RKO (cell line): ENCODE measurements at regions not wholly inside any gene's neighbourhood (a gene's known extent, or its start where the extent isn't known, plus 50 kb on each side); places are given as distances from the start of the nearest gene placed in this dataset.
"Not testable (repeated sequence)": the region's sequence is repeated elsewhere in the genome, so short reads cannot be mapped to it uniquely, and the experiment has no call there.

Source experiments
- DNase-seq: peaks from one replicate; pipeline ENCODE4 v3.0.0-alpha.2; 2016; ENCODE audit warnings: low spot score

DNA sequence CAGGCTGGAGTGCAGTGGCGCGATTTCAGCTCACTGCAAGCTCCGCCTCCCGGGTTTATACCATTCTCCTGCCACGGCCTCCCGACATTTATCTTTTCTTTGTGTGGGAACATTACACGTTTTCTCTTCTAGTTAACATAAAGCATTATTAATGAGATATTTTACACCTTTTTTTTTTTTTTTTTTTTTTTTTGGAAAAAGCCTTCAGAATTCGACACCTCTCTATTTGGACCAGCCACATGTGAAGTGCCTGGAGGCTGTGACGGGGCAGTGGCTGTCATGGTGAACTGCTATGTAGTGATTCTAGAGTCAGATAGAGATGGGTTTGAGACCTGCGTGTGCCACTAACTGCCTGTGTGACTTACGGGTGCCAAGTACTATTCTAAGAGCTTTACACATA lies 64.3 kb downstream of the SMIM38 start:
- no peak for DNase-seq

DNA sequence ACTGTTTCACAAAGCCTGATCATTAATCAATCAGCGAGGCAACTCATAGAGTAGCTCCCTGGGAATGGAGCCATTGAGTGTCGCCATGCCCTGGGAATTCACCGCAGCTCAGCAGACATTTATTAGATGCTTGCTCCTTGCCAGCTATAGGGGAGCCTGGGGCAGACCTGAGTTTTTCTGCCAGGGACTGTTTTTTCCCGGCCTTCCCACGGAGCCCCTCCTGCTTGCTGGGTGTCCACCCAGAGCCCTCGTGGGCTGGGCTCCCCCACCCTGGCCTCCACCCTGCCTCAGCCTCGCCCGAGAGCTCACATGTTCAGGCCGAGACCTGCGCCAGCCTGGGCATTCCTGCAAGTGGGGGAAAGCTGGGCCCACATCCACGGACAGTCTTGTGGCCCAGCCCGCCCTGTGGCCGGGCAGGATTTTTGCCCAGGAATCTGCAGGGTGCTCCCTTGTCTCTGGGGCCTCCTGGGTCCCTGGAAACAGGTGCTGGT lies 64.9 kb downstream of the SMIM38 start:
- DNase-seq, result no peak

DNA sequence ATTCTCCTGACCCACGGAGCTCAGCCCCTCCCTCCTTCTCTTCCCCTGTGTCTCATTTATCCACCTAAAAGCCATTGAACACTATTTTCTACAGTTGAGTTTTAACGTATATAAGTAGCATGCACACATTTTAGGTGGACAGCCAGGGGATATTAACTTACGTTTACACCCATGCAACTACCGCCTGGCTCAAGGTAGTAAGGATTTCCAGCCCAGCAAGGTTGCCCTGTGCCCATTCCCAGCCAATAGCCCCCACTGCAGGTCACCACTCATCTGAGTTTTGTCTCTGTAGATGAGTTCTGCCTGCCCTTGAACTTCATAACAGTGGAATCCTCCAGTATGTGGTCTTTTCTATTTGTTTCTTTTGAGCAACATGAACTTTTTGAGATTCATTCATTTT lies 65.4 kb downstream of the SMIM38 start:
- DNase-seq, result no peak

DNA sequence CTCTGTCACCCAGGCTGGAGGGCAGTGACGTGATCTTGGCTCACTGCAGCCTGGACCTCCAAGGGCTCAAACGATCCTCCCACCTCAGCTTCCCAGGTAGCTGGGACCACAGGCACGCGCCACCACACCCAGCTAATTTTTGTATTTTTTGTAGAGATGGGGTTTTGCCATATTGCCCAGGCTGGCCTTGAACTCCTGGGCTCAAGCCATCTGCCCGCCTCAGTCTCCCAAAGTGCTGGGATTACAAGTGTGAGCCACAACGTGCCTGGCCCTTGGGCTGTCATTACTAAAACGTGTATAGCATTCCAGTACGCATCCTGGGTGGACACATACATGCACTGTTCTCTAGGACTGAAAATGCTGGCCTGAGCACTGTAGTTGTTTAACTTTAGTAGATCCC lies 65.9 kb downstream of the SMIM38 start:
- not testable (repeated sequence) for DNase-seq

DNA sequence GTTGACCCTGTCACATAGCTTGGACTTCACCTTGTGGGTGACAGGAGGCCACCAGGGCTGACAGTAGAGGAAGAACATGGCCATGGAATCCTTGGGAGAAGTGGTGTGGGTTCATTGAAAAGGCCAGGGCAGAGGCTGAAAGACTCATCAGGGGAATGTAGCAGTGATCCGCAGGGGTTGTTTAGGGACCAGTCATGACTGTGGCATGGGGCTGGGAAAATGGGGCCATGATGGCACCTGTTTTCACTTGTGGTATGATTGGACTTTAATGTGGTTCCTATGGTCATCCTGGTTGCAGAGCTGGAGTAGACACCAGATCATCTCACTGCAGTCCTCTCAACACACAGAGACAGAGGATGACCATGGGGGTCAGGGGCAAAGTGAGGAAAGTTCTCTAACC lies 66.7 kb upstream of the MYEOV start:
- no peak for DNase-seq

DNA sequence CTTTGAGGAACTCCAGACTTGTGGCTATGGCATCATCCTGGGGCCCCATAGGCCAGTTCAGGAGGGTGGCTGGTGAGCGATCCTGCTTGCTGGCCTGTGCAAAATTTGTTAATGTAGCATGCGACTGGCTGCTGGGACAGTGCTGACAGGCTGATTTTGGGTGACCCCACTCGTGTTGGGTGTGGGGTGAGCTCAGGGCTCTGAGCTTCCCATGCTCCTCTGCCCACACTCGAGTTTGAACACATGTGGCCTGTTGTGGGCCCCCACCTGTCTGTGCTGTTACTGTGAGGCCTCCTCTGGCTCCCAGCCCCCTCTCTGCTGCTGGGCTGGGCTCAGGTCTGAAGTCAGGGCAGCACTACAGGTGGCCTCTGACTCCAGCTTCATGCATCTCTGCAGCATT lies 64.4 kb upstream of the MYEOV start:
- DNase-seq, result no peak

DNA sequence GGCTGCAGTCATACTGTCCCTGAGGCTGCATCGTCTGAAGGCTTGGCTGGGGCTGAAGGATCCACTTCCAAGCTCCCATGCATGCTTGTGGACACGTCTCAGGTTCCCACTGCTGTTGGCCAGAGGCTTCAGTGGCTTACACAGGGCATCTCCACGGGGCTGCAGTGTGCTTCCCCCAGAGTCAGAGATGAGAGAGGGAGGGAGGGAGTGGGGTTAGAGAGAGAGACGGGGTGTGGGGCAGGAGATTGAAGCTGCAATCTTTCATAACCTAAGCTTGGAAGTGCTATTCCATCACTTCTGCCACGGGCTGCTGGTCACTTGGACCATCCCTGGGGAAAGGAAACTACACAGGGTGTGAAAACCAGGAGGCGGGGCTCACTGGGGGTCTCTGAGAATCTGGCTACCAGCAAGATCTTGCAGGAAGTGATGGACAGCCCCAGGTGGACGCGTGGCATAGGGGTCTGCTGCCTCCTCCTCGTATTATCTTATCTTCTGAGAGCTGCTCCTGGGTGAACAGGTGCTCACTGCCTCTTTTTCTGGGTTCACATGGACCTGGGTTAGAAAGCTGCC lies 63.0 kb upstream of the MYEOV start:
- DNase-seq, result no peak

DNA sequence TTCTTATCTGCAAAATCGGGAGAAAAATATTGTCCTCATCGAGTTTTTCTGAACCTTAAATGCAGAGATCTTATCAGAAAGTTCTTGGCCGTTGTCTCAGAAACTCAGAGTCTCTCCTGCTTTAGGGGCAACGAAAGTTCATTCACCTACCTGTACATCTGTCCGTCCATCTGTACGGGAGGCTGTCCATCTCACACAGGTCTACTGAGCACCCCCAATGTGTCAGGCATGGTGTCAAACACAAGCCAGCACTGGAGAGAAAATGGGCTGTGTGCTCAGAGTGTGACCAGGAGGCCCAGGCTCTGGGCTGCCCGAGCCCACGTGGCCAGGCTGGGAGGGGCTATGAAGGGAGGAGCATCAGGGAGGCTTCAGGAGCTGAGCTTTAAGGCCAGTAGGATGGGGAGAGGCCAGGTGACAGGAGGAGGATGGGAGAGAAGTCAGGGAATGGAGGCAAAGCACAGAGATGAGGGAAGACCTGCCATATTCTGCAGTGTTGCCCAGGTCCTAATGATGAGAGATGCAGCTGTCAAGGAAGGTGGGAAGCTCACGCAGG lies 62.4 kb upstream of the MYEOV start:
- DNase-seq, result no peak

DNA sequence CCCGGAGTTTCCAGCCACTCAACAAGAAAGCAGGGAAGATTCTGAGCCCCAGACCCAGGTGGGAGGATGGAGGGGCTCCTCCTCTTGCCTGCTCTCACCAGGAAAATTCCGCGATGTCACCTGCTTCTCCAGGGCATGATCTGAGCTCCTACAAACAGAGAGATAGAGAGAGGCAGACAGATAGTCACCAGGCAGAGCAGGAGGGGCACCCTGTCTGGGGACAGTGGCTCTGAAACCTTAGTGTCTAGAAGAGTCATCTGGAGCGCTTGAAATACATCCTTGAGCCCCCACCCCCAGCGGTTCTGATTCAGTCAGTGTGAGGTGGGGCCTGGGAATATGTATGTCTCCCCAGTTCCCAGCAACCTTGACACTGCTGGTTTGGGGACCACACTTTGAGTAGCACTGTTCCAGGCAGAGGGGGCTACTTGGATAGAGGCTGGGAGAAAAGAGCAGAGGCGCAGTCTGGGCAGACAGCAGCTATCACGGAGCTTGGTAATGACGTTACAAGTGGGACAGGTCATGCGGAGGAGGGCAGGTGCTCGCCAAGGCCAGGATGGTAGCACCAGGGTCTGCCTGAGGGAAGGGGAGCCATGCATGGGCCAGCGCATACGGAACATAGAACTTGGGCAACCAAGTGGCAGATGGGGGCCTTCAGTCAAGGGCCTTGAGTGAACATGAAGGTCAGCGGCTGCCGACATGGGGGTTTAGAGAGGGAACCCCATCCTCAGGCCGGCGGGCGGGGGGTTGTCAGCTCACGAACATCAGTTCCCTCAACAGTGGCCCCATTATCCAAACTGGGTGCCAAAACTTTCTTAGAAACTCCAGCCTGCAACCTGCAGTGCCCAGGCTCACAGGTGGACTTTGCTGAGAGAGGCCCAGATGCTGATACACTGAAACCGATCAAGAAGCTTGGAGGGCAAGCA lies 60.9 kb upstream of the MYEOV start:
- DNase-seq, result no peak

DNA sequence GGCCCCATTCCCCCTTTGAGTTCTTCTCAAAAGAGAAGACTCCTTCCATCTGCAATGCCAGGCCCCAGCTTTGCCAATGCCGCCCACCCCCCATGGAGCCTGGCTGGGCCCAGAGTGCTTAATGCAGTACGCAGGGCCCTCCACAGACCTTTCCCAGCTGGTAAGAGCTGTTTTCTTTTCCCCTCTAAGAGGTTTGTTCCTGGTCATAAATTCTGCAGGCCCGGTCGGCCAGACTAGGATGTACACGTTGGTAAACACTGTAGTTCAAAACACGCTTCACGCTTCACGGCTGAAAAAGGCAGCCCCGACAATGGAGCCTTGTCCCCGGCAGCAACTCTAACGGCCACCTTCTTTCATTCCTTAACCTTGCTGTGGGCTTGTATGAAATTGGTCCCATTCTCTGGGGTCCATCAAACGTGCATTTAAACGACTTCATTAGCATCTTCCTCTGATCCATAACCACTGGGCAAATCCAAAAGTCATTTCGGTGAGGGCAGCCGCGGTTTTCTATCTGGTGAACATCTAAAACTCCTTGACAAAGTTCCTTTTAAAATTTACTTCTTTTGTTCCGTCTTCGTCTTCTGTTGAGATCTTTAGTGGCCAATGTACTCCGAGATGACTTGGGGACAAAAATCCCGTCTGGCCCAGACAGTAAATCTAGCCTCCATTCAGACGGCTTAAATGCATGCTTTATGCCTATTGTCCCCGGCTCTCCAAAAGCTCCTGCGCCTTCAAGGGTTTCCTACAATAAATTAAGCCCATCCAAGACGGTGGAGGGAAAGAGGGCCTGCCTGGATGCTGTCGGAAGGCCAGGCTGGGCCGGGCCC lies 60.0 kb upstream of the MYEOV start:
- no peak for DNase-seq

DNA sequence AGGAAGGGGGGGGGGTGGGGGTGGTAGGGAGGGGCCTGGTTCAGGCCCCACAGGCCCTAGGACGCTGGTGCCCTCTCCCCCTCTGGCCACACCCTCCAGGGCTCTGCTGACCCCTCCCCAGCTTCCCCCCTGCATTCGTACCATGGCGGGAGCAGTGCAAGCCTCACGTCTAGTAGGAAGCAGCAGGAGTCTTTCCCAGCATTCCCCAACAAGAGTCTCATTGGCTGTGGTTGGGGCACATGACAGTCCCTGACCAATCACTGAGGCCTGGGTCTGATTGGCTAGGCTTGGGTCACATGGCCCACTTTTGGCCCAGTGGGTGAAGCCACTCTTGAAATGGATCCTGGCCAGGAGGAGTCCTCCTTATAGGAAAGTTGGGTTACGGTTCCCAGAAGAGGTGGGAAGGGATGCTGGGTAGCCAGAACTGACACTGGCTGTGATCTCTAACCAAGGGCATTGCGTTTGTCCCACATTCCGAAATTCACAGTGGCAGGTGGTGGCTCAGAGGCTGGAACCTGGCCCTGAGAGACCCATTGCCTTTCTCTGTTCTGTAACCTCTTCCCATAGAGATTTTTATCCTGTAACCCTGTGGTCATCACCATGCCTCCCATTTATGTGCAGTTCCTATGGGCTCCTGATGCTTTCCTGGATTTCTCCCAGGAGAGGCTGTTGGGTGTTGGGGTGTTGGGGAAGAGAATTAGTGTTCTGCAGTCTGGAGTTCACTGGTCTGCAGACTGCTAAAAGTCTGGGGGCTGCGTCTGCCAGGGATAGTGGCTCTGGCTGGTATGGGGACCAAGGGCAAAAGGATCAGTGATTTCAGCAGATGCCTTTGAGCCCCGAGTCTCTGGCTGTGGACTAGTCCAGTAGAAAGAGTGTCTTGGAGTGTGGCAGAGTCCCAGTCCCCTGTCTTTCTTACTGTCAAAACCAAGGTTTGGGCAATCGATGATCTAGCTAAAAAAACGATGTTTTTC lies 58.9 kb upstream of the MYEOV start:
- no peak for DNase-seq

DNA sequence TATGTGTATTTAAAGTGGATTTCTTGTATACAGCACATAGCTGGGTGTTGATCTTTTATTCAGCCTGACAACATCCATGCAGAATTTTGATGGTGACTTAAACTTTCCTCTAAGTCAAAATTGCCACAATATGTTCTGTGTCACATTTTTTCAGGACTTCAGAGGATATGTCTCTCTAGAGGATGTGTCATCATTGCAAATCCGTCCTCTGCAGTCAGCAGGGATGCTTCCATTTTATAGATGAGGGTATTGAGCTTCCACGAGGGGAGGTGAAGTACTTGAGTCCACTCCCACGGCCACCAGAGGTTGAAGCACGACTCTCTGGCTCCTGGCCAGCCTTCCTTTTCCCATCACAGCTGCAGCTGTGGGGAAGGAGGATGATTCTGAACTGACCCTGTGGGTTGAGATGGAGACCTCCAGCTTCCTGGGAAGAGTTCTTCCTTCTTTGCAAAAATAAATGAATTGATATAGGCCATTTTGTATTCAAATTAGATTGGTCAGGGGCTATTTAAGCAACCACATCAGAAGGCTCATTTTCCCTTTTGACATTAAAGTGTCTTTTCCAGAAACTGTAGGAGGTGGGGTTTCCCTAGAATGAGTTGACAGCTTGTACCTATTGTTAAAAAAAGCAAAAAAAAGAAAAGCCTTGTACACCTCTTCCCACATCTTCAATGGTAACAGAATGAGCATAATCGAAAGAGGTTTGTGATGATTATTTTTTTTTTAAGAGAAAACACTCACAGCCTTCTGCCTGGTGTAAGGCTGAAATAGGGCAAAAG lies 55.2 kb upstream of the MYEOV start:
- DNase-seq, result no peak

DNA sequence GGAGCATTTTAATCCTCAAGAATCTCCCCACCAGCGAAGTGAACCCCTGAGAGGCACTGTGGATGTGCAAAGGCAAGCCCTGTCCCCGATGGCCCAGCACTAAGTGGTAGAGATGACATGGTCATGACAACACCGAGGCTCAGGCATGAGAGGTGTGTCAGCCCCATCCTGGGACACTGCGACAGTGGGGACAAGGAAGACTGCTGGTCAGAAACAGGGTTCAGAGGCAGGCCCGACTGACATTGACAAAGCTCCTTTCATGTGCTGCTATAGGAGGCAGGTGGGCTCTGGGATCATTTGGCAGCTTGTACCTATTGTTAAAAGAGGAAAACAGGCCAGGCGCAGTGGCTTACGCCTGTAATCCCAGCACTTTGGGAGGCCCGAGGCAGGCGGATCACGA lies 54.3 kb upstream of the MYEOV start:
- no peak for DNase-seq

DNA sequence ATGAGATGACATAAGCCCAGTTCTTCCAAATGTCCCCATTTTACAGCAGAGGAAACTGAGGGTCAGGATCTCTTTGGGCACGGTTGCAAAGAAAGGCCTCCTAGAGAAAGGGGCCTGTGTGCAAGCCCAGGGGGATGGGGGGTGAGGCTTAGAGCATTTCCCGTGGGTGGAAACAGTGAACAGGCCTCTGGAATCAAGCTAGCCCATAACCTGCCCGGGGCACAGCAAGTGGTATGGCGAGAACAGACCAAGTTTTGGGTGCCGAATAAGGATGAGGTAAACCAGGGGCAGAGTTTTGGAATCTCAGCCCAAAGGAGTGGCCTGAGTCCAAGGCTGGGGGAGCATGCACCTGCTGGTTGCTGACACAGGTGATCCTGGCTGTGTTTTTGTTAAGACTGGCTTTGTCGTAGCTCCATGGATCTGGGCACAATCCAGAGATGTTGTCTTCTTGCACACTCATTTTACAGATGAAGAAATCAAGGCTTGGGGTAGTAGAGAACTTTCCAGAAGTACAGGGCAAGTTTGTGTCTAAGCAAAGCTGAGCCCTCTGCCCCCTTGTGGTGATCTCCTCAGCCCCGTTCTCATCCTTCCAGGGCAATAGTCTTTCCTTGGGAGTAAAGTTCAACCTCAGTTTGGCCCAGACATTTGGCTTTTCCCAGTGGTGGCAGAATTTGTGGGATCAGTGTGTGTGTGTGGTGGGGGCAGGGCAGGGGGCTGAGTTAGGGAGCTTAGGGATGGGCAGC lies 53.5 kb upstream of the MYEOV start:
- DNase-seq, result no peak

DNA sequence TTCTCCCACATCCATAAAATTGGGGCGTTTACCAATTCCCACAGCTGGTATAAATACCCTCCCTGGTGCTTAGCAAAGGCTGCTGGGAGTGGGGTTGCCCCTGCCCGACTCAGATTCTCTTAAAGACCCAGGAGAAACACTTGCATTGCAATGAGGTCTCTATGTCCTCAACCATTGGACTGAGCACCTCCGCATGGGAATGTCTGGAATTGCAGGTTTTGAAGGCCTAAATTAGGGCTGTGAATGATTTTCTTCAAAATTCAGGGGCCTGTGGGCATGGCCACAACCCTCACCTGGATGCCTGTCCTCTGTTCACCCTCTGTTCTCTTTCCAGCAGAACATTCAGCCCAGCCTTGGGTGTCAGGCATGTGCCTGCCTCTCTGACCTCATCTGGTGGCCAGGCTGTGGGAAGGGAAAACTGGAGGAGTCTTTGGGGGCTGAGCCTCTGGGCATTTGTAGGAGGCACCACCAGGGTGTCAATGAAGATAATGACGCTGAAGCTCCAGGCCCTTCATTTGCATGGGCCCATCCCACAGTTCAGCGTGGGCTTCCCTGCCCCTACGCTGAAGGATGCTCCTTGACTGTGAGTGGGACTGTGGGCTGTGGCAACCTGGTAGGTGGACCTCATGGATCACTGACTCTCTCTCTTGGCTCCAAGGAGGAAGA lies 52.7 kb upstream of the MYEOV start:
- DNase-seq, result no peak

DNA sequence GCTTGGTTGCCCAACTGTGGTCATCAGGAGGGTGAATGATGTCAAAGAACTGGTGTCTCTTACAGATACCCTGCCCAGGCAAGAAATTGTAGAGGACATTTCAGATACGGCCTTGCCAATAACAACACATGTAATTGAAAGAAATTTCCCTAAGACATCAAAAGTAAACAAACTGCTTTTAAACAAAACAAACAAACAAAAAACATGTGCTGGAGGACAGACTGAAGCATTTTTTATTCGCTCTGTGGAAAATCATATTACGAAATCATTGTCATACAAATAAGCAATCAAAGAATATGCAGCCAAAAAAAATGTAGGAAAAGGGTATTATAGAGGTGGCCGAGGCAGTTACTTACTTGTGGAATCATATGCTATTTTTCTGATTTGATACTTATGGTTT lies 52.1 kb upstream of the MYEOV start:
- DNase-seq, result no peak

DNA sequence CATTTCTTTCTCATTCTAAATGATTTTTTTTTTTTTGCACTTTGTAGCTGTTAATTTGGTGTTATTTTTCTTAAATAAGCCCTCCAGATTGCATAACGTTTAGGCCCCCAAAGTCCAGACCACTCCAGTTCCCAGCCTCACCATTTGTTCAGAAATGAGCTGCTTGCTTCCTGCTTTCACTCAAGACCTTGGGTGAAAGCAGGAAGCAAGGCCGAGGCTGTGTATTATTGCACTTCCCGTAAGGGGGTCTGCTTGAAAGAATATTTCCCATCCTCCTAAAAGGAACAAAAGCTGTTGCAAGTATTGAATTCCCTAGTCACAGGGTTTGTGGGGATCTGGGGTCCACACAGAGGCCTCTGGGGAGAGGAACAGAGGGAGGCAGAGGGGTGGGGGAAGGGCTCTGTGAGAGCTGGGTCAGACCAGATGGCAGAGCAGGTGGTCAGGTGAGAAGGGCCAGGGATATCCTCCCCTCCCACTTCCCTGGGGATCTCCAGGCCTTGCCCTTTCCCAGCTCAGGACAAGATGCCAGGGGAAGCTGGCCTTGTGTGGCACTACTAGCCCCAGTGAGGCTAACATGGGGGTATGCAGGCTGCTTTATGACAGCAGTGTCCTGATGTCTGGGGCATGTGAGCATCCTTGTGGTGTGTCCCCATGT lies 51.6 kb upstream of the MYEOV start:
- no peak for DNase-seq

DNA sequence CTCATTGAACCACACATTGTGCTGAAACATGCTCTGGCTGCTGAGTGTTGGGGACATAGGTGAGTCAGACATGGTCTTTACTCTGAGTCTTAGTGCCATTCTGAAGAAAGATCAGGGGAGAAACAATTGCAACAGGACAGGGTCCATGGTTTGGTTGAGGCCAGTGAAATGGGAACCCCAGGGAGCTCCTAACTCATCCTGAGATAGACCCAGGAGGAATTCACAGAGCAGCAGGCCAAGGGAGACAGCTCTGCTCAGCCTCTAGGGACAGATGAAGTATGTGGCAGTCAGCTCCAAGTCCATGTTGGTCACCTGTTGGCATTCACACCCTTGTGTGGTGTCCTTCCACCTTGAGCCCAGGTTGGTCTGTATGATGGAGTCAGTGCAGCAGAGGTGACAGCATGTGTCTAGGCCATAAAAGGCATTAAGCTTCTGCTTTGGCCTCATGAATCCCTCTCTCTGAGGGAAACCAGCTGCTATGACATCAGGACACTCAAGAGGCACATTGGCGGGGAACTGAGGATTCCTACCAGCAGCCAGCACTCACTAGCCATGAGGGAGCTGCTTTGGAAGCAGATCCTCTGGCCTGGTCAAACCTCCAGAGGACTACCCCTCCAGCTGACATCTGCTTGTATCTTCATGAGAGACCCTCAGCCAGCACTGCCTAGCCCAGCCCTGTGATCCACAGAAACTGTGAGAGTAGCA lies 50.3 kb upstream of the MYEOV start:
- no peak for DNase-seq
